Activated CD8-positive, alpha-beta memory T cell treated with anti-CD3 and anti-CD28 coated beads, Interleukin-2, amount 50 U/mL, for 48 hours (primary cell): ENCODE measurements at regions not wholly inside any gene's neighbourhood (a gene's known extent, or its start where the extent isn't known, plus 50 kb on each side); places are given as distances from the start of the nearest gene placed in this dataset.

Experiments used
- DNase-seq: peaks from one replicate; pipeline ENCODE4 v3.0.0-alpha.2; 2020

- DNase-seq, result no peak
Measured at GRCh38 chr4:126553248-126553647, 1079.5 kb upstream of the INTU start.

GRCh38 chr4:126558596-126558995 is 1074.2 kb upstream of the INTU start:
- no peak for DNase-seq

GRCh38 chr4:126559961-126560360 is 1072.8 kb upstream of the INTU start:
- DNase-seq, result no peak

- no peak for DNase-seq
Measured at GRCh38 chr4:126560794-126561193, 1072.0 kb upstream of the INTU start.

- no peak for DNase-seq
Measured at GRCh38 chr4:126563389-126563788, 1069.4 kb upstream of the INTU start.

- DNase-seq, result no peak
Measured at GRCh38 chr4:126564283-126564854, 1068.4 kb upstream of the INTU start.

GRCh38 chr4:126568652-126569570 is 1063.8 kb upstream of the INTU start:
- DNase-seq, result no peak

GRCh38 chr4:126572264-126572663 is 1060.5 kb upstream of the INTU start:
- DNase-seq, result no peak

- no peak for DNase-seq
Measured at GRCh38 chr4:126582737-126583136, 1050.0 kb upstream of the INTU start.

- no peak for DNase-seq
Measured at GRCh38 chr4:126583509-126583908, 1049.2 kb upstream of the INTU start.

GRCh38 chr4:126591583-126591982 is 1041.2 kb upstream of the INTU start:
- no peak for DNase-seq

GRCh38 chr4:126592088-126592487 is 1040.7 kb upstream of the INTU start:
- DNase-seq, result no peak

GRCh38 chr4:126593626-126594025 is 1039.1 kb upstream of the INTU start:
- DNase-seq, result no peak

- no peak for DNase-seq
Measured at GRCh38 chr4:126595643-126596042, 1037.1 kb upstream of the INTU start.

- DNase-seq, result no peak
Measured at GRCh38 chr4:126599746-126600145, 1033.0 kb upstream of the INTU start.

GRCh38 chr4:126603210-126603609 is 1029.5 kb upstream of the INTU start:
- DNase-seq, result no peak

- no peak for DNase-seq
Measured at GRCh38 chr4:126603825-126604224, 1028.9 kb upstream of the INTU start.

- no peak for DNase-seq
Measured at GRCh38 chr4:126604268-126604867, 1028.4 kb upstream of the INTU start.

- no peak for DNase-seq
Measured at GRCh38 chr4:126610933-126611332, 1021.8 kb upstream of the INTU start.

GRCh38 chr4:126611900-126612299 is 1020.9 kb upstream of the INTU start:
- DNase-seq, result no peak

- DNase-seq, result no peak
Measured at GRCh38 chr4:126614356-126614855, 1018.4 kb upstream of the INTU start.

GRCh38 chr4:126616795-126617194 is 1016.0 kb upstream of the INTU start:
- no peak for DNase-seq

- DNase-seq, result no peak
Measured at GRCh38 chr4:126627255-126627654, 1005.5 kb upstream of the INTU start.

- no peak for DNase-seq
Measured at GRCh38 chr4:126628933-126629332, 1003.8 kb upstream of the INTU start.
